GM12878 (cell line): ENCODE measurements at regions not wholly inside any gene's neighbourhood (a gene's known extent, or its start where the extent isn't known, plus 50 kb on each side); places are given as distances from the start of the nearest gene placed in this dataset.

Source experiments
- ATAC-seq: fragments of 200-7000 bp; cut with Tn5 transposase; 3 replicates; pipeline ENCODE4 v1.9.1; 2020; ENCODE audit warnings: mild to moderate bottlenecking, moderate library complexity
- BruUV-seq: library from RNA; stranded (reverse); fragments of 400-500 nt; replicated peaks from 2 replicates; lab custom pipeline; 2021; lab: Mats Ljungman, UMichigan
- CTCF ChIA-PET: fragments of 300-600 bp; sonication (Branson Sonifier 250); formaldehyde crosslinking; extraction: SDS; loops from one replicate; lab custom pipeline; 2021; ENCODE audit warnings: inconsistent platforms; lab: Yijun Ruan, JAX
- POLR2A ChIA-PET: fragments of 350-600 bp; formaldehyde crosslinking; extraction: SDS; loops from one replicate; lab custom pipeline; 2021; ENCODE audit warnings: inconsistent platforms; lab: Charles Lee
- RAD21 ChIA-PET: fragments of 300-600 bp; sonication (Branson Sonifier 250); formaldehyde crosslinking; loops from one replicate; lab custom pipeline; 2023; ENCODE audit warnings: antibody characterized with exemption; ENCODE audit not compliant: unreplicated experiment; lab: Charles Lee
- SMC1A ChIA-PET: fragments of 300-600 bp; sonication (Branson Sonifier 250); formaldehyde crosslinking; loops from one replicate; lab custom pipeline; 2023; ENCODE audit not compliant: unreplicated experiment, uncharacterized antibody; lab: Charles Lee
- DNase-seq: peaks from one replicate; pipeline ENCODE4 v3.0.0-alpha.2; 2011; ENCODE audit warnings: low read depth, low spot score
- FAIRE-seq: peaks from 3 replicates; lab custom pipeline; 2011; peaks lifted over from hg19 to GRCh38; lab: Jason Lieb, UNC
- H2AFZ ChIP-seq: 2 replicates; pipeline ENCODE4 v1.6.0; 2011; ENCODE audit warnings: low read depth, low read length, control low read depth; ENCODE audit not compliant: control insufficient read depth
- H3K27ac ChIP-seq: 2 replicates; pipeline ENCODE4 v1.5.1; 2011; ENCODE audit warnings: control low read depth; ENCODE audit not compliant: control insufficient read depth, insufficient read depth
- H3K27me3 ChIP-seq, 2 experiments: replicated peaks in 1 of 2; 2 replicates each; pipeline versions ENCODE4 v1.6.0 to v1.6.1; 2011; ENCODE audit warnings: low read length in 1 of 2; ENCODE audit not compliant: control insufficient read depth in 2 of 2, insufficient read depth in 2 of 2
- H3K36me3 ChIP-seq, 2 experiments: 2 replicates each; pipeline ENCODE4 v1.5.1; 2011; ENCODE audit warnings: low read length in 1 of 2; ENCODE audit not compliant: control insufficient read depth in 2 of 2, insufficient read depth in 2 of 2
- H3K4me1 ChIP-seq: 2 replicates; pipeline ENCODE4 v1.6.1; 2011; ENCODE audit warnings: mild to moderate bottlenecking, low read length, moderate library complexity, mixed read lengths; ENCODE audit not compliant: control insufficient read depth, insufficient read depth
- H3K4me2 ChIP-seq: 2 replicates; pipeline ENCODE4 v1.6.0; 2011; ENCODE audit warnings: control low read depth; ENCODE audit not compliant: control insufficient read depth, insufficient read depth
- H3K4me3 ChIP-seq: fragments of 200-600 bp; sonication (generic); 2 replicates; pipeline ENCODE4 v1.5.1; 2016
- H3K79me2 ChIP-seq: 2 replicates; pipeline ENCODE4 v1.6.0; 2011; ENCODE audit warnings: low read length; ENCODE audit not compliant: control insufficient read depth, insufficient read depth
- H3K9ac ChIP-seq: 2 replicates; pipeline ENCODE4 v1.8.0; 2011; ENCODE audit warnings: low read length, control low read depth, mixed read lengths; ENCODE audit not compliant: control insufficient read depth, insufficient read depth
- H3K9me3 ChIP-seq: replicated peaks from 3 replicates; pipeline ENCODE4 v1.5.1; 2011; ENCODE audit warnings: mild to moderate bottlenecking, low read length; ENCODE audit not compliant: control insufficient read depth, insufficient read depth
- H4K20me1 ChIP-seq: 2 replicates; pipeline ENCODE4 v1.6.0; 2011; ENCODE audit not compliant: control insufficient read depth, insufficient read depth
- BCL11A ChIP-seq: IDR thresholded peaks from 2 replicates; pipeline ENCODE4 v1.6.1; 2011; ENCODE audit warnings: low read depth, low read length
- NFIC ChIP-seq: IDR thresholded peaks from 2 replicates; pipeline ENCODE4 v1.6.1; 2012; ENCODE audit warnings: low read depth, mild to moderate bottlenecking, inconsistent platforms, low read length, moderate library complexity
- NFXL1 ChIP-seq: fragments of 450-650 bp; IDR thresholded peaks from 2 replicates; pipeline ENCODE4 v1.6.1; 2017; ENCODE audit warnings: antibody characterized with exemption, mild to moderate bottlenecking, borderline replicate concordance
- NR2C2 ChIP-seq: IDR thresholded peaks from 2 replicates; pipeline ENCODE4 v1.6.1; 2011; ENCODE audit warnings: borderline replicate concordance, low read depth; ENCODE audit not compliant: control insufficient read depth, insufficient read length
- ZNF24 ChIP-seq: fragments of 450-650 bp; IDR thresholded peaks from 2 replicates; pipeline ENCODE4 v1.6.1; 2017; ENCODE audit warnings: antibody characterized with exemption, mild to moderate bottlenecking
- WGBS: methylation state at CpG from one replicate; pipeline ENCODE4 v1.1.6; 2016; ENCODE audit warnings: low lambda C conversion rate; ENCODE audit not compliant: insufficient replicate concordance, insufficient coverage; ENCODE audit errors: missing lambda C conversion rate; 5-methylcytosine and 5-hydroxymethylcytosine counted together
- in situ Hi-C: fragments of 300-500 bp; cut with MboI; formaldehyde crosslinking; loops from 9 replicates; pipeline ENCODE4 v1.14.3; 2018; ENCODE audit warnings: mixed read lengths
- intact Hi-C: fragments of 100-400 bp; cut with micrococcal nuclease; formaldehyde crosslinking; loops from one replicate; pipeline ENCODE4 v1.14.2; 2022; ENCODE audit not compliant: unreplicated experiment
- TF ChIP-seq, protein P1 (sequence below): fragments of 450-650 bp; formaldehyde crosslinking; IDR thresholded peaks from 2 replicates; pipeline ENCODE4 v1.5.0; 2022; ENCODE audit warnings: mild to moderate bottlenecking, missing genetic modification characterization

GRCh38 chr10:129089341-129089740, 377.7 kb upstream of the MGMT start:
- TF ChIP-seq NR2C2 (no peak), ZNF24 (no peak), NFXL1 (no peak), NFIC (no peak), BCL11A (no peak)
- TF ChIP-seq, protein P1, sequence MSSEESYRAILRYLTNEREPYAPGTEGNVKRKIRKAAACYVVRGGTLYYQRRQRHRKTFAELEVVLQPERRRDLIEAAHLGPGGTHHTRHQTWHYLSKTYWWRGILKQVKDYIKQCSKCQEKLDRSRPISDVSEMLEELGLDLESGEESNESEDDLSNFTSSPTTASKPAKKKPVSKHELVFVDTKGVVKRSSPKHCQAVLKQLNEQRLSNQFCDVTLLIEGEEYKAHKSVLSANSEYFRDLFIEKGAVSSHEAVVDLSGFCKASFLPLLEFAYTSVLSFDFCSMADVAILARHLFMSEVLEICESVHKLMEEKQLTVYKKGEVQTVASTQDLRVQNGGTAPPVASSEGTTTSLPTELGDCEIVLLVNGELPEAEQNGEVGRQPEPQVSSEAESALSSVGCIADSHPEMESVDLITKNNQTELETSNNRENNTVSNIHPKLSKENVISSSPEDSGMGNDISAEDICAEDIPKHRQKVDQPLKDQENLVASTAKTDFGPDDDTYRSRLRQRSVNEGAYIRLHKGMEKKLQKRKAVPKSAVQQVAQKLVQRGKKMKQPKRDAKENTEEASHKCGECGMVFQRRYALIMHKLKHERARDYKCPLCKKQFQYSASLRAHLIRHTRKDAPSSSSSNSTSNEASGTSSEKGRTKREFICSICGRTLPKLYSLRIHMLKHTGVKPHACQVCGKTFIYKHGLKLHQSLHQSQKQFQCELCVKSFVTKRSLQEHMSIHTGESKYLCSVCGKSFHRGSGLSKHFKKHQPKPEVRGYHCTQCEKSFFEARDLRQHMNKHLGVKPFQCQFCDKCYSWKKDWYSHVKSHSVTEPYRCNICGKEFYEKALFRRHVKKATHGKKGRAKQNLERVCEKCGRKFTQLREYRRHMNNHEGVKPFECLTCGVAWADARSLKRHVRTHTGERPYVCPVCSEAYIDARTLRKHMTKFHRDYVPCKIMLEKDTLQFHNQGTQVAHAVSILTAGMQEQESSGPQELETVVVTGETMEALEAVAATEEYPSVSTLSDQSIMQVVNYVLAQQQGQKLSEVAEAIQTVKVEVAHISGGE (CRISPR knock-in tag) = no peak
- TF ChIP-seq, all 136 proteins: peak for 0
- WGBS = 23% methylated on average over 4 of the region's 4 CpGs
- no peak overlapping the region for H3K27ac ChIP-seq
- no peaks in the 10 kb centered on the region for H3K27me3 ChIP-seq
- POLR2A ChIA-PET = no interaction called here
- H3K4me1 ChIP-seq = no peaks in the 10 kb centered on the region
- no peaks in the 10 kb centered on the region for H4K20me1 ChIP-seq
- intact Hi-C loops = no loop called here
- no peak for DNase-seq
- SMC1A ChIA-PET = no interaction called here
- H3K36me3 ChIP-seq = no peaks in the 10 kb centered on the region
- no peak overlapping the region for H3K4me2 ChIP-seq
- no peak for ATAC-seq
- RAD21 ChIA-PET = no interaction called here
- no peak for FAIRE-seq
- no peaks in the 10 kb centered on the region; the same call in 2 of the 3 replicates for H3K9me3 ChIP-seq
- no peak overlapping the region for H2AFZ ChIP-seq
- no peak overlapping the region for H3K4me3 ChIP-seq
- in situ Hi-C loops = no loop called here
- H3K79me2 ChIP-seq = no peaks in the 10 kb centered on the region
- CTCF ChIA-PET = no interaction called here
- no peak overlapping the region for H3K9ac ChIP-seq
- BruUV-seq = no TSS peak
